Activated CD4-positive, alpha-beta T cell treated with anti-CD3 and anti-CD28 coated beads for 36 hours (primary cell): ENCODE measurements at regions not wholly inside any gene's neighbourhood (a gene's known extent, or its start where the extent isn't known, plus 50 kb on each side); places are given as distances from the start of the nearest gene placed in this dataset.

Experiments
- ATAC-seq: fragments of 200-7000 bp; cut with Tn5 transposase; one replicate; pipeline ENCODE4 v1.10.0; 2021; ENCODE audit warnings: mild to moderate bottlenecking, moderate library complexity
- CTCF ChIA-PET: fragments of 350-600 bp; sonication (Branson Sonifier 250); formaldehyde crosslinking; loops from one replicate; lab custom pipeline; 2021; ENCODE audit warnings: antibody characterized with exemption; lab: Charles Lee
- POLR2A ChIA-PET: fragments of 350-600 bp; sonication (Branson Sonifier 250); formaldehyde crosslinking; loops from one replicate; lab custom pipeline; 2021; ENCODE audit warnings: antibody characterized with exemption, inconsistent platforms; lab: Charles Lee
- DNase-seq: peaks from one replicate; pipeline ENCODE4 v3.0.0-alpha.2; 2020
- H3K27ac Mint-ChIP-seq: one replicate; pipeline ENCODE4 v1.8.0; 2021; ENCODE audit warnings: mixed read lengths
- H3K27me3 Mint-ChIP-seq: one replicate; pipeline ENCODE4 v1.8.0; 2021; ENCODE audit warnings: mixed read lengths
- H3K36me3 Mint-ChIP-seq: one replicate; pipeline ENCODE4 v1.8.0; 2021; ENCODE audit warnings: low read depth, mixed read lengths
- H3K4me1 Mint-ChIP-seq: one replicate; pipeline ENCODE4 v1.8.0; 2021; ENCODE audit warnings: mixed read lengths
- H3K4me3 Mint-ChIP-seq: one replicate; pipeline ENCODE4 v1.8.0; 2021; ENCODE audit warnings: mild to moderate bottlenecking, moderate library complexity, mixed read lengths
- H3K9me3 Mint-ChIP-seq: one replicate; pipeline ENCODE4 v1.8.0; 2021; ENCODE audit warnings: low read depth, mixed read lengths
- intact Hi-C, 2 experiments: fragments of 100-400 bp; cut with DNase I in 1 of 2; cut with micrococcal nuclease in 1 of 2; formaldehyde crosslinking; loops; one replicate each; pipeline versions ENCODE4 v1.14.2 to v1.15.1; 2022 to 2024; cut with DNase I, micrococcal nuclease

GRCh38 chr1:60134716-60135115, 61.1 kb upstream of the C1orf87 start:
- ATAC-seq: no peak

GRCh38 chr1:60133848-60134247, 60.3 kb upstream of the C1orf87 start:
- ChIA-PET CTCF (no interaction called here), POLR2A (no interaction called here)
- intact Hi-C loops: no loop called here
- Mint-ChIP-seq H3K27ac (no peak overlapping the region), H3K9me3 (no peaks in the 10 kb centered on the region), H3K27me3 (peaks cover 2% of the 10 kb centered on the region), H3K36me3 (no peaks in the 10 kb centered on the region), H3K4me1 (peaks cover 8% of the 10 kb centered on the region), H3K4me3 (no peak overlapping the region)
- DNase-seq: no peak
- no peak for ATAC-seq

More at GRCh38 chr1:60134716-60135115, 61.1 kb upstream of the C1orf87 start:
- ChIA-PET POLR2A (no interaction called here), CTCF (no interaction called here)
- peaks cover 2% of the 10 kb centered on the region for H3K27me3 Mint-ChIP-seq
- intact Hi-C loops: no loop called here
- no peak overlapping the region for H3K4me3 Mint-ChIP-seq
- peaks cover 8% of the 10 kb centered on the region for H3K4me1 Mint-ChIP-seq
- no peaks in the 10 kb centered on the region for H3K36me3 Mint-ChIP-seq
- H3K27ac Mint-ChIP-seq: no peak overlapping the region
- no peak for DNase-seq
- no peaks in the 10 kb centered on the region for H3K9me3 Mint-ChIP-seq

GRCh38 chr1:60133000-60133673, 59.6 kb upstream of the C1orf87 start:
- no peak for DNase-seq
- CTCF ChIA-PET: interaction anchor here (0.7 kb wide), 1 partner anchor 10 kb away, joined by 3 read pairs; no protein-coding TSS in a partner anchor
- no peaks in the 10 kb centered on the region for H3K36me3 Mint-ChIP-seq
- peaks cover 2% of the 10 kb centered on the region for H3K27me3 Mint-ChIP-seq
- intact Hi-C loops: no loop called here
- H3K9me3 Mint-ChIP-seq: no peaks in the 10 kb centered on the region
- no peak for ATAC-seq
- H3K27ac Mint-ChIP-seq: no peak overlapping the region
- peaks cover 8% of the 10 kb centered on the region for H3K4me1 Mint-ChIP-seq
- POLR2A ChIA-PET: no interaction called here
- no peak overlapping the region for H3K4me3 Mint-ChIP-seq

- H3K36me3 Mint-ChIP-seq: no peaks in the 10 kb centered on the region
- peaks cover 8% of the 10 kb centered on the region for H3K4me1 Mint-ChIP-seq
- DNase-seq (no peak), ATAC-seq (no peak)
- H3K4me3 Mint-ChIP-seq: no peak overlapping the region
- no peaks in the 10 kb centered on the region for H3K9me3 Mint-ChIP-seq
- H3K27me3 Mint-ChIP-seq: no peaks in the 10 kb centered on the region
- POLR2A ChIA-PET: no interaction called here
- CTCF ChIA-PET: no interaction called here
- intact Hi-C loops: no loop called here
- H3K27ac Mint-ChIP-seq: no peak overlapping the region
Observed at GRCh38 chr1:60132108-60132507, 58.5 kb upstream of the C1orf87 start.

GRCh38 chr1:60130703-60131102, 57.1 kb upstream of the C1orf87 start:
- no peaks in the 10 kb centered on the region for H3K36me3 Mint-ChIP-seq
- no peak overlapping the region for H3K27ac Mint-ChIP-seq
- POLR2A ChIA-PET: no interaction called here
- DNase-seq (no peak), ATAC-seq (no peak)
- no peak overlapping the region for H3K4me3 Mint-ChIP-seq
- CTCF ChIA-PET: interaction anchor here (1.1 kb wide), 1 partner anchor 159 kb away, joined by 4 read pairs; no protein-coding TSS in a partner anchor
- no peaks in the 10 kb centered on the region for H3K27me3 Mint-ChIP-seq
- H3K4me1 Mint-ChIP-seq: peaks cover 8% of the 10 kb centered on the region
- intact Hi-C loops: no loop called here
- no peaks in the 10 kb centered on the region for H3K9me3 Mint-ChIP-seq

DNA sequence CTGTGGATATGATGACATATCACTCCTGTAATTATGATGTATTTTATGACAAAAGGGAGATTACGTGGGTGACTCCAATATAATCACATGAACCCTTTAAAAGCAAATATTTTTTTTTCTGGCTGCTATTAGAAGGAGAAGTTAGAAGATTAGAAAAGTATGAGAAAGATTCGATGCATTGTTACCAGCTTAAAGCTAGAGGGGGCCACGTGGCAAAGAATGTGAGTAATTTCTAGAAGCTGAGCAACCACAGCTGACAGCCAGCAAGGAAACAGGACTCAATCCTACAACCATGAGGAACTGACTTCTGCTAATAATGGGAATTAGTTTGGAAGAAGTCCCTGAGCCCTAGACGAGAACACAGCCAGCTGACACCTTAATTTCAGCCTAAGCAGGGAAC, 56.3 kb upstream of the C1orf87 start:
- no peak overlapping the region for H3K27ac Mint-ChIP-seq
- H3K27me3 Mint-ChIP-seq: no peaks in the 10 kb centered on the region
- H3K9me3 Mint-ChIP-seq: no peaks in the 10 kb centered on the region
- no peak overlapping the region for H3K4me3 Mint-ChIP-seq
- H3K36me3 Mint-ChIP-seq: no peaks in the 10 kb centered on the region
- intact Hi-C loops: no loop called here
- POLR2A ChIA-PET: no interaction called here
- ATAC-seq (no peak), DNase-seq (no peak)
- H3K4me1 Mint-ChIP-seq: peaks cover 8% of the 10 kb centered on the region
- CTCF ChIA-PET: interaction anchor here (1.1 kb wide), 1 partner anchor 159 kb away, joined by 4 read pairs; no protein-coding TSS in a partner anchor

DNA sequence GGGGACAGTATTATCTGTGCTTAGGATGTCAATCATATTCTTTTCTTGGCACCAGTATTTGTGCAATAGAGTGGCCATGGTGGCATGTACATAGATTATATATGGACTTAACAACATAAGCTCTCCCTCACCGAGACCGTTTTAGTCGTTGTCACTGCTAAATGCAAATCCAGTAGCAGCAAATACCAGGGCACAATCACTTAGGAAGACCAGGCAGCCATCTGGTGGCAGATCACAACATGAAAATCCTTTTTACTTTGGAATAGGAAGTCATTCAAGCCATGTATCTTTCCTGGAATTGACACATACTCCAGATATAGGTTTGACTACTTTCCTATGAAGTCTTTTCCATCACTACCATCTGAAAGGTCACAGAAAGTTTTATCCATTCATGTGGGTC, 53.2 kb upstream of the C1orf87 start:
- no peaks in the 10 kb centered on the region for H3K36me3 Mint-ChIP-seq
- H3K4me1 Mint-ChIP-seq: no peaks in the 10 kb centered on the region
- ATAC-seq (no peak), DNase-seq (no peak)
- intact Hi-C loops: no loop called here
- H3K4me3 Mint-ChIP-seq: no peak overlapping the region
- H3K9me3 Mint-ChIP-seq: peaks cover 1% of the 10 kb centered on the region
- H3K27ac Mint-ChIP-seq: no peak overlapping the region
- ChIA-PET POLR2A (no interaction called here), CTCF (no interaction called here)
- peaks cover 4% of the 10 kb centered on the region for H3K27me3 Mint-ChIP-seq
